ENCODE measurements at regions not wholly inside any gene's neighbourhood (a gene's known extent, or its start where the extent isn't known, plus 50 kb on each side); places are given as distances from the start of the nearest gene placed in this dataset.

GRCh38 chrX:9368262-9368661 lies 96.6 kb upstream of the TBL1X start:
- Histone ChIP-seq H3K9me3 (replicated peaks) (no peaks in the 10 kb centered on the region), H3K4me3 (no peak overlapping the region), H3K4me1 (no peaks in the 10 kb centered on the region), H3K27me3 (ENCODE audit: low read depth) (no peaks in the 10 kb centered on the region), H3K27ac (replicated peaks) (no peak overlapping the region), H3K36me3 (no peaks in the 10 kb centered on the region)
- no peak for TF ChIP-seq CTCF (IDR thresholded peaks at IDR 0.05; ENCODE audit: borderline replicate concordance)
- no peak for DNase-seq
- intact Hi-C loops (cut with micrococcal nuclease): no loop called here

- TF ChIP-seq CTCF (IDR thresholded peaks at IDR 0.05; ENCODE audit: borderline replicate concordance): no peak
- no peak for DNase-seq
- H3K9me3 ChIP-seq (replicated peaks): no peaks in the 10 kb centered on the region
- no peak overlapping the region for H3K4me3 ChIP-seq
- no peaks in the 10 kb centered on the region for H3K27me3 ChIP-seq (ENCODE audit: low read depth)
- no peak overlapping the region for H3K27ac ChIP-seq (replicated peaks)
- intact Hi-C loops (cut with micrococcal nuclease): no loop called here
- H3K4me1 ChIP-seq: no peaks in the 10 kb centered on the region
- no peaks in the 10 kb centered on the region for H3K36me3 ChIP-seq
Observed at GRCh38 chrX:9369802-9370291, 95.0 kb upstream of the TBL1X start.

GRCh38 chrX:9370893-9371292 lies 94.0 kb upstream of the TBL1X start:
- H3K36me3 ChIP-seq: no peaks in the 10 kb centered on the region
- no peaks in the 10 kb centered on the region for H3K9me3 ChIP-seq (replicated peaks)
- no peak for DNase-seq
- no peak overlapping the region for H3K4me3 ChIP-seq
- no peak overlapping the region for H3K27ac ChIP-seq (replicated peaks)
- no peaks in the 10 kb centered on the region for H3K4me1 ChIP-seq
- H3K27me3 ChIP-seq (ENCODE audit: low read depth): no peaks in the 10 kb centered on the region
- intact Hi-C loops (cut with micrococcal nuclease): no loop called here
- TF ChIP-seq CTCF (IDR thresholded peaks at IDR 0.05; ENCODE audit: borderline replicate concordance): no peak

DNA sequence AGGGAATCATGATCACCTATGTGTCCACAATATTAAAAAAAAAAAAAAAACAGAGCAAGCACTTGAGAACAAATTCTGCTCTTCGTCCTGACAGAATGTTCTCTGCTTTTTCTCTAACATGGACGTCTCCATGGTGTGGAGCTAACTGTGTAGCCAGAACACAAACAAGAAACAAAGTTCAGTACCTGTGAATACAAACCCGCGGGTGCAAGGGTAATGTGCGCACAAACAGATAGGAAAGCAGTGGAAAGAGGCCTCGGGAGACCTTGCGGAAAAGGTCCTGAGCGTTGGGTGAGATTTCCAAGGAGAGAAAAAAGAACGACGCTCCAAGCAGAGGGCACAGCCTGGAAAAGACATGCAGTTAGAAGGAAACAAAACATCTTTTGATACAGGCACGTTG lies 92.0 kb upstream of the TBL1X start:
- Histone ChIP-seq H3K36me3 (no peaks in the 10 kb centered on the region), H3K27ac (replicated peaks) (no peak overlapping the region), H3K27me3 (ENCODE audit: low read depth) (no peaks in the 10 kb centered on the region), H3K4me3 (no peak overlapping the region), H3K4me1 (no peaks in the 10 kb centered on the region), H3K9me3 (replicated peaks) (no peaks in the 10 kb centered on the region)
- no peak for TF ChIP-seq CTCF (IDR thresholded peaks at IDR 0.05; ENCODE audit: borderline replicate concordance)
- no peak for DNase-seq
- intact Hi-C loops (cut with micrococcal nuclease): no loop called here

GRCh38 chrX:9373789-9374188 lies 91.1 kb upstream of the TBL1X start:
- no peak for TF ChIP-seq CTCF (IDR thresholded peaks at IDR 0.05; ENCODE audit: borderline replicate concordance)
- H3K27me3 ChIP-seq (ENCODE audit: low read depth): no peaks in the 10 kb centered on the region
- no peaks in the 10 kb centered on the region for H3K36me3 ChIP-seq
- no peaks in the 10 kb centered on the region for H3K4me1 ChIP-seq
- no peak overlapping the region for H3K27ac ChIP-seq (replicated peaks)
- no peak for DNase-seq
- no peaks in the 10 kb centered on the region for H3K9me3 ChIP-seq (replicated peaks)
- intact Hi-C loops (cut with micrococcal nuclease): no loop called here
- H3K4me3 ChIP-seq: no peak overlapping the region

DNA sequence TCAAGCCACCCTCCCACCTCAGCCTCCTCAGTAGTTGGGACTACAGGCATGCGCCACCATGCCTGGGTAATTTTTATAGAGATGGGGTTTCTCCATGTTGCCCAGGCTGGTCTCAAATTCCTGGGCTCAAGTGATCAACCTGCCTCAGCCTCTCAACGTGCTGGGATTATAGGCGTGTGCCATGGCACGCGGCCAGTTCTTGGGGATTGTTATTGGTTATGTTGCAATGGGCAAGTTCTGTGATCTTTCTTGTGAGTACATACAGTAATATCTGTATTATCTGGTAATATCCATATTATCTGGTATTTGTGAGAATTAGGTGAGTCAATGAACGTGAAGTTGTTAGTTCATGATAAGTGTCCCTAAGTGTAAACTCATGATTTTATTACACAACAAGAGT lies 90.3 kb upstream of the TBL1X start:
- H3K4me1 ChIP-seq: no peaks in the 10 kb centered on the region

More for the DNA sequence above, 90.3 kb upstream of the TBL1X start:
- Histone ChIP-seq H3K9me3 (replicated peaks) (no peaks in the 10 kb centered on the region), H3K4me3 (no peak overlapping the region), H3K36me3 (no peaks in the 10 kb centered on the region), H3K27ac (replicated peaks) (no peak overlapping the region), H3K27me3 (ENCODE audit: low read depth) (no peaks in the 10 kb centered on the region)
- TF ChIP-seq CTCF (IDR thresholded peaks at IDR 0.05; ENCODE audit: borderline replicate concordance): no peak
- intact Hi-C loops (cut with micrococcal nuclease): no loop called here
- no peak for DNase-seq

Data from left ventricle myocardium inferior (tissue), 1 donor.